GM12878 (cell line): ENCODE measurements at regions not wholly inside any gene's neighbourhood (a gene's known extent, or its start where the extent isn't known, plus 50 kb on each side); places are given as distances from the start of the nearest gene placed in this dataset.

ENCODE experiments used
- ATAC-seq: fragments of 200-7000 bp; cut with Tn5 transposase; 3 replicates; pipeline ENCODE4 v1.9.1; 2020; ENCODE audit warnings: mild to moderate bottlenecking, moderate library complexity
- BruUV-seq: library from RNA; stranded (reverse); fragments of 400-500 nt; replicated peaks from 2 replicates; lab custom pipeline; 2021; lab: Mats Ljungman, UMichigan
- CTCF ChIA-PET: fragments of 300-600 bp; sonication (Branson Sonifier 250); formaldehyde crosslinking; extraction: SDS; loops from one replicate; lab custom pipeline; 2021; ENCODE audit warnings: inconsistent platforms; lab: Yijun Ruan, JAX
- POLR2A ChIA-PET: fragments of 350-600 bp; formaldehyde crosslinking; extraction: SDS; loops from one replicate; lab custom pipeline; 2021; ENCODE audit warnings: inconsistent platforms; lab: Charles Lee
- RAD21 ChIA-PET: fragments of 300-600 bp; sonication (Branson Sonifier 250); formaldehyde crosslinking; loops from one replicate; lab custom pipeline; 2023; ENCODE audit warnings: antibody characterized with exemption; ENCODE audit not compliant: unreplicated experiment; lab: Charles Lee
- SMC1A ChIA-PET: fragments of 300-600 bp; sonication (Branson Sonifier 250); formaldehyde crosslinking; loops from one replicate; lab custom pipeline; 2023; ENCODE audit not compliant: unreplicated experiment, uncharacterized antibody; lab: Charles Lee
- DNase-seq: peaks from one replicate; pipeline ENCODE4 v3.0.0-alpha.2; 2011; ENCODE audit warnings: low read depth, low spot score
- FAIRE-seq: peaks from 3 replicates; lab custom pipeline; 2011; peaks lifted over from hg19 to GRCh38; lab: Jason Lieb, UNC
- H2AFZ ChIP-seq: 2 replicates; pipeline ENCODE4 v1.6.0; 2011; ENCODE audit warnings: low read depth, low read length, control low read depth; ENCODE audit not compliant: control insufficient read depth
- H3K27ac ChIP-seq: 2 replicates; pipeline ENCODE4 v1.5.1; 2011; ENCODE audit warnings: control low read depth; ENCODE audit not compliant: control insufficient read depth, insufficient read depth
- H3K27me3 ChIP-seq, 2 experiments: replicated peaks in 1 of 2; 2 replicates each; pipeline versions ENCODE4 v1.6.0 to v1.6.1; 2011; ENCODE audit warnings: low read length in 1 of 2; ENCODE audit not compliant: control insufficient read depth in 2 of 2, insufficient read depth in 2 of 2
- H3K36me3 ChIP-seq, 2 experiments: 2 replicates each; pipeline ENCODE4 v1.5.1; 2011; ENCODE audit warnings: low read length in 1 of 2; ENCODE audit not compliant: control insufficient read depth in 2 of 2, insufficient read depth in 2 of 2
- H3K4me1 ChIP-seq: 2 replicates; pipeline ENCODE4 v1.6.1; 2011; ENCODE audit warnings: mild to moderate bottlenecking, low read length, moderate library complexity, mixed read lengths; ENCODE audit not compliant: control insufficient read depth, insufficient read depth
- H3K4me2 ChIP-seq: 2 replicates; pipeline ENCODE4 v1.6.0; 2011; ENCODE audit warnings: control low read depth; ENCODE audit not compliant: control insufficient read depth, insufficient read depth
- H3K4me3 ChIP-seq: fragments of 200-600 bp; sonication (generic); 2 replicates; pipeline ENCODE4 v1.5.1; 2016
- H3K79me2 ChIP-seq: 2 replicates; pipeline ENCODE4 v1.6.0; 2011; ENCODE audit warnings: low read length; ENCODE audit not compliant: control insufficient read depth, insufficient read depth
- H3K9ac ChIP-seq: 2 replicates; pipeline ENCODE4 v1.8.0; 2011; ENCODE audit warnings: low read length, control low read depth, mixed read lengths; ENCODE audit not compliant: control insufficient read depth, insufficient read depth
- H3K9me3 ChIP-seq: replicated peaks from 3 replicates; pipeline ENCODE4 v1.5.1; 2011; ENCODE audit warnings: mild to moderate bottlenecking, low read length; ENCODE audit not compliant: control insufficient read depth, insufficient read depth
- H4K20me1 ChIP-seq: 2 replicates; pipeline ENCODE4 v1.6.0; 2011; ENCODE audit not compliant: control insufficient read depth, insufficient read depth
- BHLHE40 ChIP-seq, 2 experiments: fragments of 450-650 bp in 1 of 2; IDR thresholded peaks; 2 replicates each; pipeline ENCODE4 v1.6.1; 2011 to 2017; ENCODE audit warnings: low read depth in 2 of 2, borderline replicate concordance in 1 of 2, improper control_type of control experiment in 1 of 2, low read length in 1 of 2, mild to moderate bottlenecking in 1 of 2
- ETV6 ChIP-seq, 2 experiments: fragments of 450-650 bp in 1 of 2; IDR thresholded peaks in 1 of 2; conservative IDR thresholded peaks in 1 of 2; 2 replicates each; pipeline ENCODE4 v1.6.1; 2014; ENCODE audit warnings: antibody characterized with exemption in 1 of 2, borderline replicate concordance in 1 of 2, low read depth in 1 of 2, mild to moderate bottlenecking in 1 of 2, moderate library complexity in 1 of 2
- FOXK2 ChIP-seq: fragments of 450-650 bp; IDR thresholded peaks from 2 replicates; pipeline ENCODE4 v1.6.1; 2017; ENCODE audit warnings: mild to moderate bottlenecking, moderate library complexity
- IKZF2 ChIP-seq, 2 experiments: fragments of 450-650 bp; IDR thresholded peaks; 2 replicates each; pipeline ENCODE4 v1.6.1; 2017; ENCODE audit warnings: mild to moderate bottlenecking in 2 of 2, moderate library complexity in 2 of 2
- RAD51 ChIP-seq: fragments of 450-650 bp; IDR thresholded peaks from 2 replicates; pipeline ENCODE4 v1.6.1; 2016; ENCODE audit warnings: moderate library complexity, mild to moderate bottlenecking, inconsistent platforms
- RB1 ChIP-seq: fragments of 450-650 bp; formaldehyde crosslinking; IDR thresholded peaks from 2 replicates; pipeline ENCODE4 v1.6.1; 2017; ENCODE audit warnings: mild to moderate bottlenecking, borderline replicate concordance
- SREBF1 ChIP-seq: IDR thresholded peaks from 2 replicates; pipeline ENCODE4 v1.6.1; 2012; ENCODE audit warnings: mild to moderate bottlenecking, low read length
- YBX1 ChIP-seq: fragments of 450-650 bp; IDR thresholded peaks from 2 replicates; pipeline ENCODE4 v1.6.1; 2016; ENCODE audit warnings: antibody characterized with exemption
- ZBTB40 ChIP-seq: fragments of 450-650 bp; IDR thresholded peaks from 2 replicates; pipeline ENCODE4 v1.6.1; 2016; ENCODE audit warnings: mild to moderate bottlenecking, moderate library complexity, borderline replicate concordance
- WGBS: methylation state at CpG from one replicate; pipeline ENCODE4 v1.1.6; 2016; ENCODE audit warnings: low lambda C conversion rate; ENCODE audit not compliant: insufficient replicate concordance, insufficient coverage; ENCODE audit errors: missing lambda C conversion rate; 5-methylcytosine and 5-hydroxymethylcytosine counted together
- in situ Hi-C: fragments of 300-500 bp; cut with MboI; formaldehyde crosslinking; loops from 9 replicates; pipeline ENCODE4 v1.14.3; 2018; ENCODE audit warnings: mixed read lengths
- intact Hi-C: fragments of 100-400 bp; cut with micrococcal nuclease; formaldehyde crosslinking; loops from one replicate; pipeline ENCODE4 v1.14.2; 2022; ENCODE audit not compliant: unreplicated experiment
- TF ChIP-seq, protein P1 (sequence below): fragments of 450-650 bp; IDR thresholded peaks from 2 replicates; pipeline ENCODE4 v1.6.1; 2017; ENCODE audit warnings: mild to moderate bottlenecking
- TF ChIP-seq, protein P2 (sequence below): IDR thresholded peaks from 2 replicates; pipeline ENCODE4 v1.6.1; 2012; ENCODE audit warnings: low read depth, low read length, improper control_type of control experiment
- TF ChIP-seq, protein P3 (sequence below): IDR thresholded peaks from 2 replicates; pipeline ENCODE4 v1.6.1; 2011; ENCODE audit warnings: low read depth, low read length, improper control_type of control experiment, borderline replicate concordance

- H3K9ac ChIP-seq: no peak overlapping the region
- WGBS: 35% methylated on average over 4 of the region's 4 CpGs
- no peak overlapping the region for H3K4me3 ChIP-seq
- intact Hi-C loops: no loop called here
- CTCF ChIA-PET: interaction anchor here (1.0 kb wide), 1 partner anchor 10 kb away, joined by 3 read pairs; no protein-coding TSS in a partner anchor
- H3K9me3 ChIP-seq: no peaks in the 10 kb centered on the region
- BruUV-seq: no TSS peak
- no peak overlapping the region for H2AFZ ChIP-seq
- no peak overlapping the region for H3K27ac ChIP-seq
- H3K4me2 ChIP-seq: no peak overlapping the region
- POLR2A ChIA-PET: no interaction called here
- RAD21 ChIA-PET: no interaction called here
- TF ChIP-seq BHLHE40 (IDR thresholded peaks at IDR 0.05; ENCODE audit: borderline replicate concordance in 1 of 2, low read depth in 2 of 2, low read length in 1 of 2): no peak
- TF ChIP-seq, protein P1, sequence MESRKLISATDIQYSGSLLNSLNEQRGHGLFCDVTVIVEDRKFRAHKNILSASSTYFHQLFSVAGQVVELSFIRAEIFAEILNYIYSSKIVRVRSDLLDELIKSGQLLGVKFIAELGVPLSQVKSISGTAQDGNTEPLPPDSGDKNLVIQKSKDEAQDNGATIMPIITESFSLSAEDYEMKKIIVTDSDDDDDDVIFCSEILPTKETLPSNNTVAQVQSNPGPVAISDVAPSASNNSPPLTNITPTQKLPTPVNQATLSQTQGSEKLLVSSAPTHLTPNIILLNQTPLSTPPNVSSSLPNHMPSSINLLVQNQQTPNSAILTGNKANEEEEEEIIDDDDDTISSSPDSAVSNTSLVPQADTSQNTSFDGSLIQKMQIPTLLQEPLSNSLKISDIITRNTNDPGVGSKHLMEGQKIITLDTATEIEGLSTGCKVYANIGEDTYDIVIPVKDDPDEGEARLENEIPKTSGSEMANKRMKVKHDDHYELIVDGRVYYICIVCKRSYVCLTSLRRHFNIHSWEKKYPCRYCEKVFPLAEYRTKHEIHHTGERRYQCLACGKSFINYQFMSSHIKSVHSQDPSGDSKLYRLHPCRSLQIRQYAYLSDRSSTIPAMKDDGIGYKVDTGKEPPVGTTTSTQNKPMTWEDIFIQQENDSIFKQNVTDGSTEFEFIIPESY: no peak
- TF ChIP-seq IKZF2 (IDR thresholded peaks at IDR 0.05): no peak
- no peak for TF ChIP-seq ZBTB40
- TF ChIP-seq, protein P2, sequence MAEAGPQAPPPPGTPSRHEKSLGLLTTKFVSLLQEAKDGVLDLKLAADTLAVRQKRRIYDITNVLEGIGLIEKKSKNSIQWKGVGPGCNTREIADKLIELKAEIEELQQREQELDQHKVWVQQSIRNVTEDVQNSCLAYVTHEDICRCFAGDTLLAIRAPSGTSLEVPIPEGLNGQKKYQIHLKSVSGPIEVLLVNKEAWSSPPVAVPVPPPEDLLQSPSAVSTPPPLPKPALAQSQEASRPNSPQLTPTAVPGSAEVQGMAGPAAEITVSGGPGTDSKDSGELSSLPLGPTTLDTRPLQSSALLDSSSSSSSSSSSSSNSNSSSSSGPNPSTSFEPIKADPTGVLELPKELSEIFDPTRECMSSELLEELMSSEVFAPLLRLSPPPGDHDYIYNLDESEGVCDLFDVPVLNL: no peak
- no peak for TF ChIP-seq ETV6 (conservative IDR thresholded peaks at IDR 0.05 in 1 of 2, IDR thresholded peaks at IDR 0.05 in 1 of 2; ENCODE audit: borderline replicate concordance in 1 of 2, low read depth in 1 of 2)
- TF ChIP-seq, protein P3, sequence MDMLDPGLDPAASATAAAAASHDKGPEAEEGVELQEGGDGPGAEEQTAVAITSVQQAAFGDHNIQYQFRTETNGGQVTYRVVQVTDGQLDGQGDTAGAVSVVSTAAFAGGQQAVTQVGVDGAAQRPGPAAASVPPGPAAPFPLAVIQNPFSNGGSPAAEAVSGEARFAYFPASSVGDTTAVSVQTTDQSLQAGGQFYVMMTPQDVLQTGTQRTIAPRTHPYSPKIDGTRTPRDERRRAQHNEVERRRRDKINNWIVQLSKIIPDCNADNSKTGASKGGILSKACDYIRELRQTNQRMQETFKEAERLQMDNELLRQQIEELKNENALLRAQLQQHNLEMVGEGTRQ: no peak
- no peak for TF ChIP-seq FOXK2
- no peak for TF ChIP-seq YBX1
- no peak for TF ChIP-seq SREBF1
- no peak for TF ChIP-seq RAD51
- no peak for TF ChIP-seq RB1
- H3K27me3 ChIP-seq: 0 out of 4 replicates have a peak, but pooled peaks cover 0 to 2% of the 10 kb centered on the region in 2 experiments
- no peaks in the 10 kb centered on the region for H4K20me1 ChIP-seq
- no peaks in the 10 kb centered on the region for H3K36me3 ChIP-seq
- no peaks in the 10 kb centered on the region for H3K4me1 ChIP-seq
- in situ Hi-C loops: no loop called here
- FAIRE-seq: no peak
- H3K79me2 ChIP-seq: no peaks in the 10 kb centered on the region
- no peak for ATAC-seq
- SMC1A ChIA-PET: no interaction called here
- no peak for DNase-seq
Measured at GRCh38 chr5:113792806-113793205, 279.3 kb downstream of the YTHDC2 start.
